Mesendoderm (in vitro differentiated cells): ENCODE measurements at regions not wholly inside any gene's neighbourhood (a gene's known extent, or its start where the extent isn't known, plus 50 kb on each side); places are given as distances from the start of the nearest gene placed in this dataset.

Source experiments
- DNase-seq: peaks from one replicate; pipeline ENCODE4 v3.0.0; 2013
- H2AK5ac ChIP-seq: 2 replicates; pipeline ENCODE4 v1.6.1; 2013; ENCODE audit warnings: low read length, inconsistent platforms
- H2BK120ac ChIP-seq: 2 replicates; pipeline ENCODE4 v1.6.1; 2013; ENCODE audit warnings: low read depth, mild to moderate bottlenecking, low read length, moderate library complexity, mixed read lengths
- H2BK15ac ChIP-seq: replicated peaks from 2 replicates; pipeline ENCODE4 v1.6.1; 2013; ENCODE audit warnings: low read depth, mild to moderate bottlenecking, moderate library complexity
- H2BK5ac ChIP-seq: 2 replicates; pipeline ENCODE4 v1.6.1; 2013; ENCODE audit warnings: low read length, inconsistent platforms
- H3K18ac ChIP-seq: 2 replicates; pipeline ENCODE4 v1.6.1; 2013; ENCODE audit warnings: mild to moderate bottlenecking, low read length, mixed read lengths
- H3K23ac ChIP-seq: one replicate; pipeline ENCODE4 v1.6.1; 2013; ENCODE audit warnings: low read length
- H3K27ac ChIP-seq: 2 replicates; pipeline ENCODE4 v1.5.1; 2013; ENCODE audit warnings: low read depth, mild to moderate bottlenecking, inconsistent platforms, low read length, moderate library complexity
- H3K27me3 ChIP-seq: 2 replicates; pipeline ENCODE4 v1.6.1; 2013; ENCODE audit warnings: low read length, control low read depth, mild to moderate bottlenecking, inconsistent platforms; ENCODE audit not compliant: insufficient read depth, poor library complexity
- H3K36me3 ChIP-seq: 2 replicates; pipeline ENCODE4 v1.6.1; 2013; ENCODE audit warnings: low read length, inconsistent platforms; ENCODE audit not compliant: control insufficient read depth, insufficient read depth
- H3K4ac ChIP-seq: one replicate; pipeline ENCODE4 v1.6.1; 2013; ENCODE audit warnings: low read depth, mild to moderate bottlenecking, low read length, moderate library complexity
- H3K4me1 ChIP-seq: 2 replicates; pipeline ENCODE4 v1.6.1; 2013; ENCODE audit warnings: low read depth, low read length, inconsistent platforms; ENCODE audit not compliant: control insufficient read depth
- H3K4me2 ChIP-seq: 2 replicates; pipeline ENCODE4 v1.6.1; 2013; ENCODE audit warnings: low read length
- H3K4me3 ChIP-seq: 2 replicates; pipeline ENCODE4 v1.5.1; 2013; ENCODE audit warnings: mild to moderate bottlenecking, low read length
- H3K56ac ChIP-seq: one replicate; pipeline ENCODE4 v1.6.1; 2013; ENCODE audit warnings: low read length
- H3K79me1 ChIP-seq: 2 replicates; pipeline ENCODE4 v1.6.1; 2013; ENCODE audit warnings: low read length, inconsistent platforms
- H3K79me2 ChIP-seq: 2 replicates; pipeline ENCODE4 v1.6.1; 2013; ENCODE audit warnings: mild to moderate bottlenecking, low read length; ENCODE audit not compliant: control insufficient read depth, insufficient read depth
- H3K9ac ChIP-seq: 2 replicates; pipeline ENCODE4 v1.6.1; 2013; ENCODE audit warnings: low read length, inconsistent platforms
- H4K5ac ChIP-seq: one replicate; pipeline ENCODE4 v1.6.1; 2013; ENCODE audit warnings: low read length
- H4K8ac ChIP-seq: one replicate; pipeline ENCODE4 v1.6.1; 2013; ENCODE audit warnings: low read depth, mild to moderate bottlenecking, control low read depth, low read length, moderate library complexity
- WGBS: extraction: QIAGEN DNeasy Blood & Tissue Kit; methylation state at CpG from one replicate; pipeline ENCODE4 v1.1.7; 2013; ENCODE audit warnings: low lambda C conversion rate, missing lambda C conversion rate; ENCODE audit not compliant: insufficient coverage; ENCODE audit errors: extremely low coverage; 5-methylcytosine and 5-hydroxymethylcytosine counted together

DNA sequence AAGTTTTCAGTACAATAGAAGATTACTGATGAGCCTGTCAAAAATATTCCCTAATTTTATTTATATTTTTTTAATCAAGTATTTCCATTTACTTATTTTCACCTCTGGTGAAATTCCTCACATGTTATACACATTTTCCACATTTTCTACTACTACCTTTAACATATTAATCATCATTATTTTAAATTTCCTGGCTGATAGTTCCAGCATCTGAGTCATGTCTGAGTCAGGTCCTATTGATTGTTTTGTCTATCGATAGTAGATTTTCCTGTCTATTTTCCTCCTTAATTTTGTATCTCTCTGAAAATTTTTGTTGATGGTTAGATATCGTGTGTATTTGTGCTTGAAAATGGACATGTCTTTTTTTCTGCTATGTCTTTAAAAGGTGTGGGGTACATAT lies 211.8 kb upstream of the DSEL start:
- H3K56ac ChIP-seq = no peak overlapping the region
- DNase-seq = no peak
- 100% methylated on average over 1 of the region's 2 CpGs for WGBS
- H2AK5ac ChIP-seq = no peak overlapping the region
- H3K23ac ChIP-seq = no peak overlapping the region
- H3K4me1 ChIP-seq = no peaks in the 10 kb centered on the region
- no peak overlapping the region for H4K5ac ChIP-seq
- H3K27me3 ChIP-seq = no peaks in the 10 kb centered on the region
- H3K4me3 ChIP-seq = no peak overlapping the region
- H3K9ac ChIP-seq = no peak overlapping the region
- H3K18ac ChIP-seq = no peak overlapping the region
- H2BK120ac ChIP-seq = no peak overlapping the region
- H3K4me2 ChIP-seq = no peak overlapping the region
- H3K27ac ChIP-seq = no peak overlapping the region
- no peaks in the 10 kb centered on the region for H3K79me2 ChIP-seq
- H3K79me1 ChIP-seq = no peaks in the 10 kb centered on the region
- no peak overlapping the region for H2BK15ac ChIP-seq
- no peak overlapping the region for H3K4ac ChIP-seq
- no peaks in the 10 kb centered on the region for H3K36me3 ChIP-seq
- H2BK5ac ChIP-seq = no peak overlapping the region
- no peak overlapping the region for H4K8ac ChIP-seq

DNA sequence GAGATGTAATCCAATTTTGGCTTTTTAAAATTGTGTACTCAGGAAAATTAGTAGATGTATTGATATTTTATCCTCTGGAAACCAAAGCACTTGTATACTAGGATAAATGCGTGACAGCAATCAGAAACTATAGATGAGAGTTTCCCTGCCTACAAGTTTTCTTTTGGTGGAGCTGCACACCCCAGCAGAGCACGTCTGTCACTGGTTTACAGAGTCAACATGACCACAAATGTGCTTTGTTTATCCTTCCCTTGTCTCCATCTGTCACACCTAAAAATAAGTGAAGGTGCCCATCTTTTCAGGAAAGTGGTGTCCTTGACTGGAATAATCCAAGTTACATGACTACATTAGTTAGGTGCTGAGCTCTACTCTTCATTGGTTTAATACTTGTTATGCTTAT lies 210.4 kb upstream of the DSEL start:
- Histone ChIP-seq H3K27ac (no peak overlapping the region), H3K27me3 (no peaks in the 10 kb centered on the region), H4K8ac (no peak overlapping the region), H2BK15ac (no peak overlapping the region), H3K9ac (no peak overlapping the region), H3K79me2 (no peaks in the 10 kb centered on the region), H3K23ac (no peak overlapping the region), H2BK120ac (no peak overlapping the region), H2BK5ac (no peak overlapping the region), H3K4ac (no peak overlapping the region), H3K4me2 (no peak overlapping the region), H3K36me3 (no peaks in the 10 kb centered on the region), H3K56ac (no peak overlapping the region), H3K4me3 (no peak overlapping the region), H3K18ac (no peak overlapping the region), H3K79me1 (no peaks in the 10 kb centered on the region), H4K5ac (no peak overlapping the region), H2AK5ac (no peak overlapping the region), H3K4me1 (no peaks in the 10 kb centered on the region)
- WGBS = no CpG with 5 or more reads among the region's 2 CpGs
- no peak for DNase-seq

DNA sequence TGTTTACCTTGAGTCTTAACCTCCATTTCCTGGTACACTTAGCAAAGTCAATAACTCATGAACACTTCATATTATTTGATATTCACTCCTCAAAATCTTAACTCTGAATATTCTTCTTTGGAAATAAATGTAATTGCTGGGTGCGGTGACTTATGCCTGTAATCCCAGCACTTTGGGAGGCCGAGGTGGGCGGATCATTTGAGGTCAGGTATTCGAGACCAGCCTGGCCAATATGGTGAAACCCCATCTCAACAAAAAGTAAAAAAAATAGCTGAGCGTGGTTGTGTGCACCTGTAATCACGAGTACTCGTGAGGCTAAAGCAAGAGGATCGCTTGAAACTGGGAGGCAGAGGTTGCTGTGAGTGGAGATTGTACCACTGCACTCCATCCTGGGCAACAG lies 201.3 kb upstream of the DSEL start:
- no peak overlapping the region for H3K56ac ChIP-seq
- H3K27me3 ChIP-seq = no peaks in the 10 kb centered on the region
- H2BK120ac ChIP-seq = no peak overlapping the region
- H3K36me3 ChIP-seq = no peaks in the 10 kb centered on the region
- H3K79me1 ChIP-seq = no peaks in the 10 kb centered on the region
- H3K27ac ChIP-seq = no peak overlapping the region
- no peak overlapping the region for H4K8ac ChIP-seq
- no peak overlapping the region for H2AK5ac ChIP-seq
- no peak overlapping the region for H3K4me3 ChIP-seq
- no peak overlapping the region for H2BK15ac ChIP-seq
- no peaks in the 10 kb centered on the region for H3K79me2 ChIP-seq
- no CpG with 5 or more reads among the region's 8 CpGs for WGBS
- no peak overlapping the region for H2BK5ac ChIP-seq
- no peak for DNase-seq
- no peaks in the 10 kb centered on the region for H3K4me1 ChIP-seq
- H3K9ac ChIP-seq = no peak overlapping the region
- H3K4me2 ChIP-seq = no peak overlapping the region
- H3K18ac ChIP-seq = no peak overlapping the region
- H4K5ac ChIP-seq = no peak overlapping the region
- H3K23ac ChIP-seq = no peak overlapping the region
- no peak overlapping the region for H3K4ac ChIP-seq

DNA sequence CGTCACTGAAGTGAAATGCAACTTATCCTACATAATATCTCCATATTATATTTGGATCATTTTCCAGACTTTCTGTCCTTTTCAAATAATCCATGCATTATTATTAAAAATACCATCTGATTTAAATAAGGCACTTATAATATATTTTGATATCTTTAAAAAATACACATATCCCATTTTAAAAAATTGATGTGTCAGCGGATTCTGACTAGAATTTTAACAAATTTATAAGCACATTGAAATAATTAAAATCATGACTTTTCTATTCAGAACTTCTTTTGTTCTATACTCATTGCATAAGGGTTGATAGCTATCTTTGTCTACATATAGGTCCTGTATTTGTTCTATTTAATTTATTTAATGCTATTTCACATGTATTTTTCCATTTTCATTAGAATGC lies 199.0 kb upstream of the DSEL start:
- no peaks in the 10 kb centered on the region for H3K79me2 ChIP-seq
- no peaks in the 10 kb centered on the region for H3K36me3 ChIP-seq
- H2BK5ac ChIP-seq = no peak overlapping the region
- no peak overlapping the region for H3K4me3 ChIP-seq
- H3K79me1 ChIP-seq = no peaks in the 10 kb centered on the region
- H3K23ac ChIP-seq = no peak overlapping the region
- WGBS = 100% methylated on average over 1 of the region's 2 CpGs
- H2AK5ac ChIP-seq = no peak overlapping the region
- no peak overlapping the region for H3K4ac ChIP-seq
- no peak for DNase-seq
- no peak overlapping the region for H2BK15ac ChIP-seq
- no peaks in the 10 kb centered on the region for H3K4me1 ChIP-seq
- H3K27ac ChIP-seq = no peak overlapping the region
- H4K5ac ChIP-seq = no peak overlapping the region
- H3K4me2 ChIP-seq = no peak overlapping the region
- no peak overlapping the region for H3K18ac ChIP-seq
- H2BK120ac ChIP-seq = no peak overlapping the region
- H3K27me3 ChIP-seq = no peaks in the 10 kb centered on the region
- no peak overlapping the region for H4K8ac ChIP-seq
- no peak overlapping the region for H3K56ac ChIP-seq
- no peak overlapping the region for H3K9ac ChIP-seq

DNA sequence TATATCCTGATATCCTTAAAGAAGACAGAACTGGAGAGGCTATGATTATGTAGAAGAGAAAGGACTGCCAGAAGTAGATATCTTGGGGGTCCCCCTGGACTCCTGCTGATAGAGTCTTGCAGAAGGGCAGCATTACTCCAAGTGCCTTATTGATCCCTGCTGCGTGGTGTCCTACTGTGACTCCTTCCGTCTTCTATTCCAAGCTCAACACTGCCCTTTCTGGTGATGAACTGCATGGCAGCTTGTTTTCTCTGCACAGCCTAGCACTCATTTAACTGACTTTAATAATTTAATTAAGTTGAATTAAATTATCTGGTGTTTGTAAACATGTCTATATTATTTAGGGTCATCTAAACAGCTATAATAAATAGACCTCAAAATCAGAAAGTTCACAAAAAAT lies 194.1 kb upstream of the DSEL start:
- H3K18ac ChIP-seq = no peak overlapping the region
- no peak overlapping the region for H3K4me3 ChIP-seq
- H2BK5ac ChIP-seq = no peak overlapping the region
- no peaks in the 10 kb centered on the region for H3K27me3 ChIP-seq
- no peak overlapping the region for H3K27ac ChIP-seq
- no peak overlapping the region for H3K4me2 ChIP-seq
- H3K4ac ChIP-seq = no peak overlapping the region
- H2BK120ac ChIP-seq = no peak overlapping the region
- no peaks in the 10 kb centered on the region for H3K36me3 ChIP-seq
- no peaks in the 10 kb centered on the region for H3K79me2 ChIP-seq
- H4K5ac ChIP-seq = no peak overlapping the region
- no peaks in the 10 kb centered on the region for H3K4me1 ChIP-seq
- DNase-seq = peak; percentile 68
- no peak overlapping the region for H4K8ac ChIP-seq
- no CpG with 5 or more reads among the region's 2 CpGs for WGBS
- H2BK15ac ChIP-seq = no peak overlapping the region
- H3K56ac ChIP-seq = no peak overlapping the region
- H3K23ac ChIP-seq = no peak overlapping the region
- no peak overlapping the region for H2AK5ac ChIP-seq
- H3K9ac ChIP-seq = no peak overlapping the region
- H3K79me1 ChIP-seq = no peaks in the 10 kb centered on the region

DNA sequence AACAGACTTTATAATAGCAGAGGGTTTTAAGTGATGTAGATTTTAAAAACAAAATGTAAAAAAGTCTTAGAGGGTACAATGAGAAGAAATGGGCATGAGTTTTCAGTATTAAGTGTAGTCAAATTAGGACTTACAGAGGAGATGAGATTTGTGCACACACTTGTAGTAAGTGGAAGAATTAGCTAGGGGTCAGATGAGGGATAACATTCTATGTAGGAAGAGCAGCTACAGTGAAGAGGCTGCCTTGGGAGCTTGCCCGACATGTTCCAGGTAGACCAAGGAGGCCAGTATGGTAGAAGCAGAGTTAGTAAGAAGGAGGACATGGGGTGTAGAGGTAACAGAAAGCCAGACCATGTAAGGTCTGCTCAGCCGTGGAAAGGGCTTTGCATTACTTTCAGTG lies 189.2 kb upstream of the DSEL start:
- Histone ChIP-seq H3K4me2 (no peak overlapping the region), H3K27me3 (no peaks in the 10 kb centered on the region), H3K4me1 (no peaks in the 10 kb centered on the region), H3K4ac (no peak overlapping the region), H2BK120ac (no peak overlapping the region), H3K56ac (no peak overlapping the region), H2AK5ac (no peak overlapping the region), H3K18ac (no peak overlapping the region), H4K5ac (no peak overlapping the region), H3K23ac (no peak overlapping the region), H3K9ac (no peak overlapping the region), H3K79me1 (no peaks in the 10 kb centered on the region), H3K79me2 (no peaks in the 10 kb centered on the region), H2BK5ac (no peak overlapping the region), H3K36me3 (no peaks in the 10 kb centered on the region), H3K4me3 (no peak overlapping the region), H2BK15ac (no peak overlapping the region), H4K8ac (no peak overlapping the region), H3K27ac (no peak overlapping the region)
- no CpG with 5 or more reads among the region's 2 CpGs for WGBS
- peak; percentile 72 for DNase-seq
